ENCODE measurements at regions not wholly inside any gene's neighbourhood (a gene's known extent, or its start where the extent isn't known, plus 50 kb on each side); places are given as distances from the start of the nearest gene placed in this dataset.

DNA sequence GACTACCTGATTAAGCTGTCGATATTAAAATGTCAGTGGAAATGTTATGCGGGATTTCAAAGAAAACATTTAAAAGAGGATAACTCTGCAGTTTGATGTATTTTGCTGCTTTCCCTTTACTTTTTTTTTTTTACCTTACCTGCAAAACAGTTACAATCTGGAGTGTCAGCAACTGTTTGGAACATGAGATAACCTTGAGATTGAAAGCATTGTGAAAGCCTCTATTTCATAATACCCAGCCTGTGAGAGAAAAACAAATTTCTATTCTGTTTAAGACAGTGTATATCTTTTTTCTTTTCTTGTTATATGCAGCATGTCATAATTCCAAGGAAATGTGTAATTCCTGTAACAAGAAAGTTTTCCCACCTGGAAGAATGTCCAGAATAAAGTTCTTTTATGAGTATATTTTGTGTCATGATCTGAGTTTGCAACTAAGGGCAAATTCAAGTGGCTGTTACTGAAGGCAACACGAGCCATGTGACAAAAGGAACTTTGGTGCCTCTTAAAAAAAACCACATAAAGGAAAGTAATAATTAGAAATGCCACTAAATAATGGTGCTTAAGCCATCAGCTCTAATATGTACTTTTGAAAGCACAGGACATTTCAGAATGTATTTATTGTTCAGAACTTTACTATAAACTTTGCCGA is 297.0 kb upstream of the DSEL start:
- WGBS, 2 donors = 71 to 74% methylated on average over 4 of the region's 4 CpGs
- no peak overlapping the region for H3K27ac ChIP-seq
- no peak overlapping the region for H3K4me3 ChIP-seq
- H3K36me3 ChIP-seq = no peaks in the 10 kb centered on the region
- H3K27me3 ChIP-seq = no peaks in the 10 kb centered on the region
- ATAC-seq (ENCODE audit: low FRiP score in 2 of 2) (no peak), DNase-seq (no peak)
- TF ChIP-seq EP300 (IDR thresholded peaks at IDR 0.05) (no peak), POLR2AphosphoS5 (IDR thresholded peaks at IDR 0.05) (no peak), POLR2A (IDR thresholded peaks at IDR 0.05) (no peak)
- TF ChIP-seq, protein P1, sequence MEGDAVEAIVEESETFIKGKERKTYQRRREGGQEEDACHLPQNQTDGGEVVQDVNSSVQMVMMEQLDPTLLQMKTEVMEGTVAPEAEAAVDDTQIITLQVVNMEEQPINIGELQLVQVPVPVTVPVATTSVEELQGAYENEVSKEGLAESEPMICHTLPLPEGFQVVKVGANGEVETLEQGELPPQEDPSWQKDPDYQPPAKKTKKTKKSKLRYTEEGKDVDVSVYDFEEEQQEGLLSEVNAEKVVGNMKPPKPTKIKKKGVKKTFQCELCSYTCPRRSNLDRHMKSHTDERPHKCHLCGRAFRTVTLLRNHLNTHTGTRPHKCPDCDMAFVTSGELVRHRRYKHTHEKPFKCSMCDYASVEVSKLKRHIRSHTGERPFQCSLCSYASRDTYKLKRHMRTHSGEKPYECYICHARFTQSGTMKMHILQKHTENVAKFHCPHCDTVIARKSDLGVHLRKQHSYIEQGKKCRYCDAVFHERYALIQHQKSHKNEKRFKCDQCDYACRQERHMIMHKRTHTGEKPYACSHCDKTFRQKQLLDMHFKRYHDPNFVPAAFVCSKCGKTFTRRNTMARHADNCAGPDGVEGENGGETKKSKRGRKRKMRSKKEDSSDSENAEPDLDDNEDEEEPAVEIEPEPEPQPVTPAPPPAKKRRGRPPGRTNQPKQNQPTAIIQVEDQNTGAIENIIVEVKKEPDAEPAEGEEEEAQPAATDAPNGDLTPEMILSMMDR (IDR thresholded peaks at IDR 0.05) = no peak
- no peaks in the 10 kb centered on the region for H3K4me1 ChIP-seq
- H3K9me3 ChIP-seq = no peaks in the 10 kb centered on the region

DNA sequence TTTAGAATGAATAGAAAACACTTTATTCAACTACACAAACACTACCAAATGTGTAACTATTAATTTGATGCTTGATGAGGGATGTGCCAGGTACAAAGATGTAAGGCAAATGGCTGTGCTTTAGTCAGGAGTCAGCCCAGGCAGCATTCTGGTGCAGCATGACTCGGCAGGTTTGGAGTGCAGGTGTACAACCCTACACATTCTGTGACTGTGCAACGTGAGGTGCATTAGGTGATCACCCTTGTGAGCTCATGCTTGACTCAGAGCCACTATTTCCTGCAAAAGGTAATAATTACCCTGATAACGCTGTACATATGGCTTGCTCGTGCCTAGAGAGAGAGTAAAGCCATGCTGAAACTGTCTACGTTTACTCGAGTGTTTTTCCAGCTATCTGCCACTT is 288.7 kb upstream of the DSEL start:
- Histone ChIP-seq H3K4me1 (no peaks in the 10 kb centered on the region), H3K27ac (no peak overlapping the region), H3K27me3 (no peaks in the 10 kb centered on the region), H3K36me3 (no peaks in the 10 kb centered on the region), H3K9me3 (no peaks in the 10 kb centered on the region), H3K4me3 (no peak overlapping the region)
- ATAC-seq (ENCODE audit: low FRiP score in 2 of 2) (no peak), DNase-seq (no peak)
- TF ChIP-seq EP300 (IDR thresholded peaks at IDR 0.05) (no peak), POLR2AphosphoS5 (IDR thresholded peaks at IDR 0.05) (no peak), POLR2A (IDR thresholded peaks at IDR 0.05) (no peak)
- TF ChIP-seq, protein P1 (IDR thresholded peaks at IDR 0.05) = no peak
- 84 to 85% methylated on average over 6 of the region's 6 CpGs for WGBS, 2 donors

DNA sequence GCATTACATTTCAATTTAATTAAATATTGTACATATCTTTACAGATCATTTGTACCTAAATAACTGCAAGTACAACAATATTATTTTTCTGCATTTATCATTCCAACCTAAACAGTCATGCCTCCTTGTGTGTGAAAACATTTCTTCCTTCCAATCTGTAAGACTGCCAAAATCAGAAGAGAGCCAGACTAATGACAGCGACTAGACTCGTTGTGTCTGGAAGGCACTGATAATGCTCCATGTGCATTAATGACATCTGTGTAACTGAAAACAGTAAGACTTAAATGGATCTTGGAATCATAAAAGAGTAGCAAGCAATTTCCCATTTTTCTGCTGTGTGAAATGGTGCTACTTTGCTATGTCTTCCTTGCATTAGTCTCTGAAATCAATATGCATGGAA is 278.0 kb upstream of the DSEL start:
- TF ChIP-seq EP300 (IDR thresholded peaks at IDR 0.05) = no peak
- TF ChIP-seq, protein P1 (IDR thresholded peaks at IDR 0.05) = no peak
- no peak for TF ChIP-seq POLR2AphosphoS5 (IDR thresholded peaks at IDR 0.05)
- no peak for TF ChIP-seq POLR2A (IDR thresholded peaks at IDR 0.05)
- 64 to 74% methylated on average over 2 of the region's 2 CpGs for whole genome bisulfite sequencing, 2 donors
- ATAC-seq (ENCODE audit: low FRiP score in 2 of 2) (no peak), DNase-seq (no peak)
- Histone ChIP-seq H3K27me3 (no peaks in the 10 kb centered on the region), H3K4me1 (no peaks in the 10 kb centered on the region), H3K4me3 (no peak overlapping the region), H3K36me3 (no peaks in the 10 kb centered on the region), H3K9me3 (no peaks in the 10 kb centered on the region), H3K27ac (no peak overlapping the region)

DNA sequence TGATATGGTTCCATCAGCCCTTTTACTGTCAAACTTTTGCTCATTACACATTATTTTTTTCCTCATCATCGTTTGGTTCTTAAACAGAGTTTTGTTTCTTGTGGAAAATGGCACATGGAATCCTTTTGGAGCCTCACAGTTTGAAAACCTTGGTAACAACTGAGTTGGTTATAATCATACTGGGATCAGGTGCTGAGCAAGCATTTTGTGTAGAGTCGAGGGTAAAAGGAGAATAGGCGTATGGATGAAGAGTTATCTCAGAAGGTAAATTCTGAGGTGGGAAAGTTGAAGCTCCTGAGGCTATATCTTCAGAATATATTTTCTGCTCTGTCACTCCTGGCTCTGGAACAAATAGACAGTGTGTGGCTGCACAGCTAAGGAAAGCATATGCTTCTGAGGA is 274.0 kb upstream of the DSEL start:
- H3K36me3 ChIP-seq = no peaks in the 10 kb centered on the region
- no peak overlapping the region for H3K4me3 ChIP-seq
- H3K27me3 ChIP-seq = no peaks in the 10 kb centered on the region
- no peaks in the 10 kb centered on the region for H3K4me1 ChIP-seq
- 86 to 88% methylated on average over 3 of the region's 3 CpGs for WGBS, 2 donors
- no peaks in the 10 kb centered on the region for H3K9me3 ChIP-seq
- DNase-seq (no peak), ATAC-seq (ENCODE audit: low FRiP score in 2 of 2) (no peak)
- no peak overlapping the region for H3K27ac ChIP-seq
- TF ChIP-seq EP300 (IDR thresholded peaks at IDR 0.05) (no peak), POLR2A (IDR thresholded peaks at IDR 0.05) (no peak)

DNA sequence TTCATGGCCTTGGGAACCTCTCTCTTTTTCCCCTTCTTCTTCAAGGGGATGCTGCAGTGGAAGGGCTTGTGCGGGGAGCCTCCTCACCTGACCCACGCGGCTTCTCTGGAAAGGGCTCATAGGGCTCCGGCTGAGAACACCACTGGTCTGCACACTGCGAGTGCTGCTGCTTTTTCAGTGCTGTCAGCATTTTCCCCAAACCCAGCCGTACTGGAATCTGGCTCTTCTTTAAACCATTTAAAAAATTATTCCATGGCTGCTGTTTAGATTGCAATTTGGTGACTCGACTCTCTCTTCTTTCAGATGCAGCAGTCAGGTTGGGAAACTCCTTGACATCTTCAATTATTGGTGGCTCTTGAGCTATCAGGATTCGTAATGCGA is 272.6 kb upstream of the DSEL start:
- no peaks in the 10 kb centered on the region for H3K36me3 ChIP-seq
- DNase-seq (no peak), ATAC-seq (ENCODE audit: low FRiP score in 2 of 2) (no peak)
- TF ChIP-seq POLR2AphosphoS5 (IDR thresholded peaks at IDR 0.05) (no peak), EP300 (IDR thresholded peaks at IDR 0.05) (no peak), POLR2A (IDR thresholded peaks at IDR 0.05) (no peak)
- TF ChIP-seq, protein P1 (IDR thresholded peaks at IDR 0.05) = no peak
- H3K4me3 ChIP-seq = no peak overlapping the region
- H3K27me3 ChIP-seq = no peaks in the 10 kb centered on the region
- no peaks in the 10 kb centered on the region for H3K9me3 ChIP-seq
- H3K27ac ChIP-seq = no peak overlapping the region
- H3K4me1 ChIP-seq = no peaks in the 10 kb centered on the region
- 86% methylated on average over 9 of the region's 9 CpGs for WGBS, 2 donors

Data from upper lobe of left lung (tissue), 6 donors.